DMS 273 (cell line): ENCODE measurements at regions not wholly inside any gene's neighbourhood (a gene's known extent, or its start where the extent isn't known, plus 50 kb on each side); places are given as distances from the start of the nearest gene placed in this dataset.
A peak's percentile ranks its signal among the peaks of the same experiment; 100 is the strongest.

Source experiments
- DNase-seq: peaks from one replicate; lab custom pipeline; 2025; ENCODE audit not compliant: unreplicated experiment; lab: John Stamatoyannopoulos, UW

- no peak for DNase-seq
Observed at GRCh38 chr2:12194968-12195367, 448.5 kb downstream of the LPIN1 start.

GRCh38 chr2:12196495-12196894 is 450.1 kb downstream of the LPIN1 start:
- no peak for DNase-seq

GRCh38 chr2:12197133-12197532 is 450.7 kb downstream of the LPIN1 start:
- DNase-seq = no peak

GRCh38 chr2:12199491-12200211 is 453.2 kb downstream of the LPIN1 start:
- DNase-seq = no peak

GRCh38 chr2:12201369-12201768 is 454.9 kb downstream of the LPIN1 start:
- no peak for DNase-seq

- no peak for DNase-seq
Observed at GRCh38 chr2:12202313-12203075, 456.1 kb downstream of the LPIN1 start.

GRCh38 chr2:12203528-12203927 is 457.1 kb downstream of the LPIN1 start:
- DNase-seq = no peak

GRCh38 chr2:12205086-12205485 is 458.7 kb downstream of the LPIN1 start:
- no peak for DNase-seq

GRCh38 chr2:12207491-12207890 is 461.1 kb downstream of the LPIN1 start:
- no peak for DNase-seq

GRCh38 chr2:12210016-12210933 is 463.8 kb downstream of the LPIN1 start:
- no peak for DNase-seq

- peak; percentile 18 for DNase-seq
Observed at GRCh38 chr2:12211326-12212175, 465.1 kb downstream of the LPIN1 start.

GRCh38 chr2:12212841-12213597 is 466.6 kb downstream of the LPIN1 start:
- no peak for DNase-seq

- DNase-seq = no peak
Observed at GRCh38 chr2:12217175-12217574, 470.7 kb downstream of the LPIN1 start.

GRCh38 chr2:12219761-12220160 is 473.3 kb downstream of the LPIN1 start:
- no peak for DNase-seq

- DNase-seq = no peak
Observed at GRCh38 chr2:12221584-12221983, 475.2 kb downstream of the LPIN1 start.

- DNase-seq = no peak
Observed at GRCh38 chr2:12222554-12222953, 476.1 kb downstream of the LPIN1 start.

- DNase-seq = peak; percentile 13
Observed at GRCh38 chr2:12223732-12224131, 477.3 kb downstream of the LPIN1 start.

GRCh38 chr2:12226653-12227052 is 480.2 kb downstream of the LPIN1 start:
- no peak for DNase-seq

GRCh38 chr2:12227941-12228608 is 481.6 kb downstream of the LPIN1 start:
- DNase-seq = no peak
